Hematopoietic multipotent progenitor cell treated with erythropoietin and hydrocortisone succinate and interleukin-3 and kit ligand, for 8 days (in vitro differentiated cells): ENCODE measurements at regions not wholly inside any gene's neighbourhood (a gene's known extent, or its start where the extent isn't known, plus 50 kb on each side); places are given as distances from the start of the nearest gene placed in this dataset.

Experiments
- DNase-seq: peaks from one replicate; pipeline ENCODE4 v3.0.0-alpha.2; 2015

GRCh38 chr2:67663776-67664175, 266.6 kb downstream of the ETAA1 start:
- DNase-seq, result no peak

- DNase-seq, result no peak
These were observed 269.4 kb downstream of the ETAA1 start for GRCh38 chr2:67666386-67667053.

GRCh38 chr2:67667054-67667908, 270.1 kb downstream of the ETAA1 start:
- DNase-seq, result no peak

- DNase-seq, result no peak
These were observed 271.4 kb downstream of the ETAA1 start for GRCh38 chr2:67668538-67668937.

GRCh38 chr2:67669168-67669567, 272.0 kb downstream of the ETAA1 start:
- no peak for DNase-seq

GRCh38 chr2:67669766-67670165, 272.6 kb downstream of the ETAA1 start:
- DNase-seq, result no peak

GRCh38 chr2:67670747-67671183, 273.6 kb downstream of the ETAA1 start:
- DNase-seq, result no peak

- no peak for DNase-seq
These were observed 274.6 kb downstream of the ETAA1 start for GRCh38 chr2:67671464-67672450.

- DNase-seq, result no peak
These were observed 277.5 kb downstream of the ETAA1 start for GRCh38 chr2:67674668-67675067.

GRCh38 chr2:67684991-67685390, 287.9 kb downstream of the ETAA1 start:
- DNase-seq, result no peak

- DNase-seq, result no peak
These were observed 289.1 kb downstream of the ETAA1 start for GRCh38 chr2:67686254-67686653.

- no peak for DNase-seq
These were observed 292.1 kb downstream of the ETAA1 start for GRCh38 chr2:67689186-67689585.

- DNase-seq, result no peak
These were observed 292.5 kb downstream of the ETAA1 start for GRCh38 chr2:67689651-67690050.

- no peak for DNase-seq
These were observed 297.3 kb downstream of the ETAA1 start for GRCh38 chr2:67694445-67694844.

GRCh38 chr2:67701011-67701410, 303.9 kb downstream of the ETAA1 start:
- no peak for DNase-seq

GRCh38 chr2:67702284-67702683, 305.2 kb downstream of the ETAA1 start:
- DNase-seq, result no peak

- no peak for DNase-seq
These were observed 305.8 kb downstream of the ETAA1 start for GRCh38 chr2:67702937-67703336.

- DNase-seq, result no peak
These were observed 308.9 kb downstream of the ETAA1 start for GRCh38 chr2:67706082-67706481.

GRCh38 chr2:67707896-67708295, 310.8 kb downstream of the ETAA1 start:
- no peak for DNase-seq

GRCh38 chr2:67709835-67710234, 312.7 kb downstream of the ETAA1 start:
- no peak for DNase-seq

- no peak for DNase-seq
These were observed 315.4 kb downstream of the ETAA1 start for GRCh38 chr2:67712484-67712883.

- no peak for DNase-seq
These were observed 316.2 kb downstream of the ETAA1 start for GRCh38 chr2:67713376-67713775.

- no peak for DNase-seq
These were observed 319.8 kb downstream of the ETAA1 start for GRCh38 chr2:67716895-67717396.
